Caco-2 (cell line): ENCODE measurements at regions not wholly inside any gene's neighbourhood (a gene's known extent, or its start where the extent isn't known, plus 50 kb on each side); places are given as distances from the start of the nearest gene placed in this dataset.

Source experiments
- BruUV-seq: library from RNA; stranded (reverse); fragments of 400-500 nt; replicated peaks from 2 replicates; lab custom pipeline; 2021; lab: Mats Ljungman, UMichigan
- CTCF ChIA-PET: fragments of 300-600 bp; sonication (Branson Sonifier 250); formaldehyde crosslinking; loops from one replicate; lab custom pipeline; 2022; ENCODE audit warnings: antibody characterized with exemption; lab: Charles Lee
- POLR2A ChIA-PET: fragments of 300-600 bp; sonication (Branson Sonifier 250); formaldehyde crosslinking; loops from one replicate; lab custom pipeline; 2022; ENCODE audit warnings: antibody characterized with exemption; lab: Charles Lee
- DNase-seq, 2 experiments: peaks; one replicate each; pipeline versions ENCODE4 v3.0.0 to v3.0.0-alpha.2; 2020 to 2022
- H3K27me3 ChIP-seq: replicated peaks from 2 replicates; pipeline ENCODE4 v1.6.0; 2011; ENCODE audit warnings: low read length; ENCODE audit not compliant: control insufficient read depth, insufficient read depth
- H3K36me3 ChIP-seq: 2 replicates; pipeline ENCODE4 v1.5.1; 2011; ENCODE audit warnings: low read length; ENCODE audit not compliant: control insufficient read depth, insufficient read depth
- H3K4me1 ChIP-seq: fragments of 250-450 bp; sonication (Bioruptor Pico); 2 replicates; pipeline ENCODE4 v1.5.1; 2020; ENCODE audit warnings: mild to moderate bottlenecking
- H3K4me3 ChIP-seq: 2 replicates; pipeline ENCODE4 v1.5.1; 2011; ENCODE audit warnings: low read depth, mild to moderate bottlenecking, control low read depth, low read length
- H3K9me3 ChIP-seq: fragments of 250-450 bp; sonication (Bioruptor Pico); 2 replicates; pipeline ENCODE4 v1.5.1; 2020; ENCODE audit warnings: mild to moderate bottlenecking, moderate library complexity
- H3K27ac Mint-ChIP-seq: one replicate; pipeline ENCODE4 v1.8.0; 2022; ENCODE audit warnings: mixed read lengths; ENCODE audit not compliant: unreplicated experiment
- H3K27me3 Mint-ChIP-seq: one replicate; pipeline ENCODE4 v1.8.0; 2022; ENCODE audit warnings: mixed read lengths; ENCODE audit not compliant: insufficient read depth, unreplicated experiment
- H3K36me3 Mint-ChIP-seq: one replicate; pipeline ENCODE4 v1.8.0; 2022; ENCODE audit warnings: mild to moderate bottlenecking, mixed read lengths; ENCODE audit not compliant: insufficient read depth, unreplicated experiment
- H3K4me1 Mint-ChIP-seq: one replicate; pipeline ENCODE4 v1.8.0; 2022; ENCODE audit warnings: low read depth, mixed read lengths; ENCODE audit not compliant: unreplicated experiment
- H3K4me3 Mint-ChIP-seq: one replicate; pipeline ENCODE4 v1.8.0; 2022; ENCODE audit warnings: mild to moderate bottlenecking, moderate library complexity, mixed read lengths; ENCODE audit not compliant: unreplicated experiment
- H3K9me3 Mint-ChIP-seq: one replicate; pipeline ENCODE4 v1.8.0; 2022; ENCODE audit warnings: mixed read lengths; ENCODE audit not compliant: unreplicated experiment
- intact Hi-C: fragments of 100-400 bp; cut with micrococcal nuclease; formaldehyde crosslinking; loops from one replicate; pipeline ENCODE4 v1.10.0; 2022; ENCODE audit not compliant: unreplicated experiment
- TF ChIP-seq, protein P1 (sequence below), 2 experiments: fragments of 200-600 bp in 1 of 2; IDR thresholded peaks; 1 replicate in 1 of 2; 2 replicates in 1 of 2; pipeline versions ENCODE4 v1.5.1 to v1.8.0; 2011 to 2022; ENCODE audit warnings: antibody characterized with exemption in 1 of 2, control low read depth in 1 of 2, inconsistent platforms in 1 of 2, low read depth in 1 of 2, low read length in 1 of 2, mild to moderate bottlenecking in 1 of 2, moderate library complexity in 1 of 2; ENCODE audit not compliant: insufficient read depth in 1 of 2, severe bottlenecking in 1 of 2, unreplicated experiment in 1 of 2

DNA sequence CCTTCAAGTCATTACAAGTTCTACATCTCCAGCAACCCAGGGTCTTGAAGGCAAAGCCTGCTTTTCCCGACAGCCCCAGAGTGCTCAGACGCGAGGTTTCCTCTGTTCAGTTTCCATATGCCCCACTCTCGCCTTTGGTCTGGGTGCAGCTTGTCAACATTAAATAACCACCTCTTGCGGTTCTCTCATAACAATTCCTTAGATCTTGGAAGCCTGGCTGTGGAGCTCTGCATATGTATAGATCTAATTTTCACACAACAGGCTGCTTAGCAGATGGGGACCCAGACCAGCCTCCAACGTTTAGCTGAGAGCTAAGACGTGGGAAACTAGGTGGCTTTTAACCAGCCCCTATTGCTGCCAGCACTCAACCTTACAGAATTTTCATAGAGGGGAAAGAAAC, 295.5 kb downstream of the RPLP1 start:
- no peaks in the 10 kb centered on the region for H3K4me1 Mint-ChIP-seq
- TF ChIP-seq, protein P1, sequence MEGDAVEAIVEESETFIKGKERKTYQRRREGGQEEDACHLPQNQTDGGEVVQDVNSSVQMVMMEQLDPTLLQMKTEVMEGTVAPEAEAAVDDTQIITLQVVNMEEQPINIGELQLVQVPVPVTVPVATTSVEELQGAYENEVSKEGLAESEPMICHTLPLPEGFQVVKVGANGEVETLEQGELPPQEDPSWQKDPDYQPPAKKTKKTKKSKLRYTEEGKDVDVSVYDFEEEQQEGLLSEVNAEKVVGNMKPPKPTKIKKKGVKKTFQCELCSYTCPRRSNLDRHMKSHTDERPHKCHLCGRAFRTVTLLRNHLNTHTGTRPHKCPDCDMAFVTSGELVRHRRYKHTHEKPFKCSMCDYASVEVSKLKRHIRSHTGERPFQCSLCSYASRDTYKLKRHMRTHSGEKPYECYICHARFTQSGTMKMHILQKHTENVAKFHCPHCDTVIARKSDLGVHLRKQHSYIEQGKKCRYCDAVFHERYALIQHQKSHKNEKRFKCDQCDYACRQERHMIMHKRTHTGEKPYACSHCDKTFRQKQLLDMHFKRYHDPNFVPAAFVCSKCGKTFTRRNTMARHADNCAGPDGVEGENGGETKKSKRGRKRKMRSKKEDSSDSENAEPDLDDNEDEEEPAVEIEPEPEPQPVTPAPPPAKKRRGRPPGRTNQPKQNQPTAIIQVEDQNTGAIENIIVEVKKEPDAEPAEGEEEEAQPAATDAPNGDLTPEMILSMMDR (IDR thresholded peaks at IDR 0.05; ENCODE audit: insufficient read depth in 1 of 2, low read depth in 1 of 2, low read length in 1 of 2, severe bottlenecking in 1 of 2, unreplicated experiment in 1 of 2), result no peak
- BruUV-seq, result no TSS peak
- Histone ChIP-seq H3K9me3 (no peaks in the 10 kb centered on the region), H3K4me1 (no peaks in the 10 kb centered on the region), H3K27me3 (no peaks in the 10 kb centered on the region), H3K36me3 (no peaks in the 10 kb centered on the region), H3K4me3 (no peak overlapping the region)
- ChIA-PET POLR2A (no interaction called here), CTCF (no interaction called here)
- no peak for DNase-seq
- H3K9me3 Mint-ChIP-seq, result peaks cover 8% of the 10 kb centered on the region
- H3K27ac Mint-ChIP-seq, result no peak overlapping the region
- no peak overlapping the region for H3K4me3 Mint-ChIP-seq
- peaks cover 8% of the 10 kb centered on the region for H3K27me3 Mint-ChIP-seq
- intact Hi-C loops, result no loop called here
- no peaks in the 10 kb centered on the region for H3K36me3 Mint-ChIP-seq

DNA sequence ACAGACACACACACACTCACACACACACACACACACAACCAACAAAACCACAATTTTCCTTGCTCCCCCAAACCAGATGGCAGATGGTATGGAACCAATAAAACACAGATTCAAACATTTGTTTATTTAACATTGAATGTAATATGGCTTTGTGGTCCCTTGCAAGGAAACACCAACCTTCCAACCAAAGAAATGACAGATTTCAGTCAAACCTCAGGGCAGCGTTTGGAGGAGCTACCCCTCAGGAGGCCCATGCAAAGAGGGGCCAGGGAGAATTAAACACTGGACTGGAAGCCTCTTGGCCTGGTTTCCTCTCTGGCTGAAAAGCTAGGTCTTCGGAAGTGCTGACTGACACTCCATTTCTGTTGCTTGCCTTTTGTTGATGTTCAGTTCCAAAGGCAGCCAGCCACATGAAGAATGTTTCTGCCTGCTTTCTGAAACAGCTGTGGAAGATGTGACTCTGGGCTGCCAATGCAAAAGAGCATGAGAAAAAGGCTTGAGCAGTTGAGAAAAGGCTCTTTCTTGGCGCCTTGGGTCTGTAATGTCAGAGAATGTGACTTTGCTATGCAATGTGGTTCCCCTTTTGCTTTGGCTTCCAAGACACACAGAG, 296.1 kb downstream of the RPLP1 start:
- no peak overlapping the region for H3K4me3 Mint-ChIP-seq
- intact Hi-C loops, result no loop called here
- H3K9me3 Mint-ChIP-seq, result peaks cover 14% of the 10 kb centered on the region
- H3K36me3 ChIP-seq, result no peaks in the 10 kb centered on the region
- CTCF ChIA-PET, result no interaction called here
- no peaks in the 10 kb centered on the region for H3K9me3 ChIP-seq
- H3K4me1 Mint-ChIP-seq, result no peaks in the 10 kb centered on the region
- TF ChIP-seq, protein P1 (IDR thresholded peaks at IDR 0.05; ENCODE audit: insufficient read depth in 1 of 2, low read depth in 1 of 2, low read length in 1 of 2, severe bottlenecking in 1 of 2, unreplicated experiment in 1 of 2), result no peak
- H3K4me1 ChIP-seq, result no peaks in the 10 kb centered on the region
- H3K27ac Mint-ChIP-seq, result no peak overlapping the region
- DNase-seq, result no peak
- BruUV-seq, result no TSS peak
- no peaks in the 10 kb centered on the region for H3K27me3 ChIP-seq
- H3K27me3 Mint-ChIP-seq, result peaks cover 9% of the 10 kb centered on the region
- H3K36me3 Mint-ChIP-seq, result no peaks in the 10 kb centered on the region
- no peak overlapping the region for H3K4me3 ChIP-seq
- POLR2A ChIA-PET, result no interaction called here

DNA sequence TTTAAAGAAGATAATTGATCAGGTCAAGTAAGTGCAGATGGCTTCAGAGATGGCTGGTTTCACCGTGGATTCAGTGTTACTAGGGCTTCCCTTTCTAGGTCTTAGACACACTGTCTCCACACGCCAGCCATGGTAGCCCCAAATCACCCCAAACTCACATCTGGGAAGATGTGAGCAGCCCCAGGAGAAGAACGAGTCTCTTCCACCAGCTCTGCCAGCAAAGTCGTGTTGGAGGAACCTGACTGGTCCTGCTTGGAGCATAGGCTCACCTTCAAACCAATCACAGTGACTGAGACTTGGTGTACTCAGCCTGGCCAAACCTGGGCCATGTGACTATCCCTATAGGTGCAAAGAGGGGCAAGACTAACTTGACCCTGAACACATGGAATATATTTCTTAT, 296.7 kb downstream of the RPLP1 start:
- ChIA-PET CTCF (no interaction called here), POLR2A (no interaction called here)
- intact Hi-C loops, result no loop called here
- no peak overlapping the region for H3K4me3 Mint-ChIP-seq
- H3K36me3 Mint-ChIP-seq, result no peaks in the 10 kb centered on the region
- no peaks in the 10 kb centered on the region for H3K9me3 ChIP-seq
- H3K4me3 ChIP-seq, result no peak overlapping the region
- no TSS peak for BruUV-seq
- H3K27me3 ChIP-seq, result no peaks in the 10 kb centered on the region
- H3K27ac Mint-ChIP-seq, result no peak overlapping the region
- TF ChIP-seq, protein P1 (IDR thresholded peaks at IDR 0.05; ENCODE audit: insufficient read depth in 1 of 2, low read depth in 1 of 2, low read length in 1 of 2, severe bottlenecking in 1 of 2, unreplicated experiment in 1 of 2), result no peak
- peaks cover 20% of the 10 kb centered on the region for H3K9me3 Mint-ChIP-seq
- no peaks in the 10 kb centered on the region for H3K4me1 ChIP-seq
- no peaks in the 10 kb centered on the region for H3K36me3 ChIP-seq
- no peaks in the 10 kb centered on the region for H3K4me1 Mint-ChIP-seq
- H3K27me3 Mint-ChIP-seq, result peaks cover 9% of the 10 kb centered on the region
- DNase-seq, result no peak
